ENCODE measurements at regions not wholly inside any gene's neighbourhood (a gene's known extent, or its start where the extent isn't known, plus 50 kb on each side); places are given as distances from the start of the nearest gene placed in this dataset.
A peak's percentile ranks its signal among the peaks of the same experiment; 100 is the strongest.

- H3K27ac ChIP-seq (ENCODE audit: low read length): no peak overlapping the region
- H3K4me1 ChIP-seq (ENCODE audit: control insufficient read depth, insufficient read depth, low read length): no peaks in the 10 kb centered on the region
- intact Hi-C loops (cut with micrococcal nuclease): no loop called here
- no peaks in the 10 kb centered on the region for H3K36me3 Mint-ChIP-seq
- WGBS (ENCODE audit: insufficient coverage): 87% methylated on average over 4 of the region's 5 CpGs
- no peak overlapping the region for H3K4me3 Mint-ChIP-seq
- no peaks in the 10 kb centered on the region for H3K27me3 ChIP-seq (ENCODE audit: control insufficient read depth, insufficient read depth, low read length)
- TF ChIP-seq, protein P1, sequence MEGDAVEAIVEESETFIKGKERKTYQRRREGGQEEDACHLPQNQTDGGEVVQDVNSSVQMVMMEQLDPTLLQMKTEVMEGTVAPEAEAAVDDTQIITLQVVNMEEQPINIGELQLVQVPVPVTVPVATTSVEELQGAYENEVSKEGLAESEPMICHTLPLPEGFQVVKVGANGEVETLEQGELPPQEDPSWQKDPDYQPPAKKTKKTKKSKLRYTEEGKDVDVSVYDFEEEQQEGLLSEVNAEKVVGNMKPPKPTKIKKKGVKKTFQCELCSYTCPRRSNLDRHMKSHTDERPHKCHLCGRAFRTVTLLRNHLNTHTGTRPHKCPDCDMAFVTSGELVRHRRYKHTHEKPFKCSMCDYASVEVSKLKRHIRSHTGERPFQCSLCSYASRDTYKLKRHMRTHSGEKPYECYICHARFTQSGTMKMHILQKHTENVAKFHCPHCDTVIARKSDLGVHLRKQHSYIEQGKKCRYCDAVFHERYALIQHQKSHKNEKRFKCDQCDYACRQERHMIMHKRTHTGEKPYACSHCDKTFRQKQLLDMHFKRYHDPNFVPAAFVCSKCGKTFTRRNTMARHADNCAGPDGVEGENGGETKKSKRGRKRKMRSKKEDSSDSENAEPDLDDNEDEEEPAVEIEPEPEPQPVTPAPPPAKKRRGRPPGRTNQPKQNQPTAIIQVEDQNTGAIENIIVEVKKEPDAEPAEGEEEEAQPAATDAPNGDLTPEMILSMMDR (IDR thresholded peaks at IDR 0.05): no peak
- DNase-seq (no peak), ATAC-seq (no peak)
- no peak overlapping the region for H3K4me3 ChIP-seq (ENCODE audit: low read length)
- no peaks in the 10 kb centered on the region for H3K4me1 Mint-ChIP-seq
- peaks cover 3 to 6% of the 10 kb centered on the region in 2 donors for H3K27me3 Mint-ChIP-seq (ENCODE audit: low read depth in 2 of 2)
- H3K9me3 Mint-ChIP-seq: no peaks in the 10 kb centered on the region
- H3K36me3 ChIP-seq (ENCODE audit: control insufficient read depth, insufficient read depth, low read length): no peaks in the 10 kb centered on the region
- H3K27ac Mint-ChIP-seq: no peak overlapping the region
- H3K9me3 ChIP-seq (ENCODE audit: control insufficient read depth, insufficient read depth, low read length): no peaks in the 10 kb centered on the region
Measured at GRCh38 chr17:27232328-27232727, 61.6 kb upstream of the WSB1 start.

DNA sequence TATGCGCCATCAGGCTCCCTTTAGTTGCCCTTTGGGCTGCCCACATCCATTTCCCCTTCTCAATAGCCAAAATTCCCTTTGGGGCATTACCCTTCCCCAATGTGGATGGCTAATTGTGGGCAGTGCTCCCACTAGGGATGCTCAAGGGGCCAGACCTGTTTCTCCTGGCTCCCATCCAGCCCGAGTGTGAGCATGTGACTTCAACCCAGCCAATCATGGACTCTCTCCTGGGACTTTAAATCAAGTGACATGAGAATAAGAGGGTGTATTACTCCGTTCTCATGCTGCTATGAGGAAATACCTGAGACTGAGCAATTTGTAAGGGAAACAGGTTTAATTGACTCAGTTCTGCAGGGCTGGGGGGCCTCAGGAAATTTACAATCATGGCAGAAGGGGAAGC is 60.9 kb upstream of the WSB1 start:
- Histone ChIP-seq H3K9me3 (ENCODE audit: control insufficient read depth, insufficient read depth, low read length) (no peaks in the 10 kb centered on the region), H3K36me3 (ENCODE audit: control insufficient read depth, insufficient read depth, low read length) (no peaks in the 10 kb centered on the region), H3K4me1 (ENCODE audit: control insufficient read depth, insufficient read depth, low read length) (no peaks in the 10 kb centered on the region), H3K27ac (ENCODE audit: low read length) (no peak overlapping the region), H3K4me3 (ENCODE audit: low read length) (no peak overlapping the region), H3K27me3 (ENCODE audit: control insufficient read depth, insufficient read depth, low read length) (no peaks in the 10 kb centered on the region)
- Mint-ChIP-seq H3K36me3 (no peaks in the 10 kb centered on the region), H3K4me3 (no peak overlapping the region), H3K9me3 (no peaks in the 10 kb centered on the region), H3K4me1 (no peaks in the 10 kb centered on the region), H3K27ac (peak overlapping the region in 1 of 2 donors; percentile 59), H3K27me3 (ENCODE audit: low read depth in 2 of 2) (peaks cover 0 to 3% of the 10 kb centered on the region in 2 donors)
- DNase-seq (no peak), ATAC-seq (no peak)
- WGBS (ENCODE audit: insufficient coverage): 91% methylated on average over 3 of the region's 3 CpGs
- intact Hi-C loops (cut with micrococcal nuclease): no loop called here
- TF ChIP-seq, protein P1 (IDR thresholded peaks at IDR 0.05): no peak

DNA sequence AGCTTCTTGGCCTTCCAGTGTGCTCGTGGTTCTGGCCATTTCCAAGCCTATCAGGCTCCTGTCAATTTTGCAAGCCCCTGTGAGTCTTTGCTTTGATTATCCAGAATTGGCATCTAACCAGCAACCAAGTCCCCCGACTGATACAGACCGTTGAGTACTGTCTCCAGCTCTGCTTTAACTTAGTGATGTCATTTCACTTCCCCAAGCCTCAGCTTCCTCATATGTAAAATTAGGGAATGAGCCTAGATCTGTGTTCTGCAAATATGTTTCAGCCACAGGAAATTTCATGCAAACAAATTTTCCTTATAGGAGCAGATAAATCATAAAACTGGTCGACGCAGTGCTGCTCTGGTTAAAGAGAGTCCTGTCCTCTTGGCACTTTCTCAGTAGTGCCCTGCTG is 60.1 kb upstream of the WSB1 start:
- Mint-ChIP-seq H3K4me1 (no peaks in the 10 kb centered on the region), H3K27ac (no peak overlapping the region), H3K36me3 (no peaks in the 10 kb centered on the region), H3K4me3 (no peak overlapping the region), H3K9me3 (no peaks in the 10 kb centered on the region), H3K27me3 (ENCODE audit: low read depth in 2 of 2) (peaks cover 0 to 3% of the 10 kb centered on the region in 2 donors)
- intact Hi-C loops (cut with micrococcal nuclease): no loop called here
- TF ChIP-seq, protein P1 (IDR thresholded peaks at IDR 0.05): no peak
- Histone ChIP-seq H3K9me3 (ENCODE audit: control insufficient read depth, insufficient read depth, low read length) (no peaks in the 10 kb centered on the region), H3K27me3 (ENCODE audit: control insufficient read depth, insufficient read depth, low read length) (no peaks in the 10 kb centered on the region), H3K27ac (ENCODE audit: low read length) (no peak overlapping the region), H3K36me3 (ENCODE audit: control insufficient read depth, insufficient read depth, low read length) (no peaks in the 10 kb centered on the region), H3K4me1 (ENCODE audit: control insufficient read depth, insufficient read depth, low read length) (no peaks in the 10 kb centered on the region), H3K4me3 (ENCODE audit: low read length) (no peak overlapping the region)
- ATAC-seq (no peak), DNase-seq (no peak)
- 73% methylated on average over 3 of the region's 5 CpGs for WGBS (ENCODE audit: insufficient coverage)

DNA sequence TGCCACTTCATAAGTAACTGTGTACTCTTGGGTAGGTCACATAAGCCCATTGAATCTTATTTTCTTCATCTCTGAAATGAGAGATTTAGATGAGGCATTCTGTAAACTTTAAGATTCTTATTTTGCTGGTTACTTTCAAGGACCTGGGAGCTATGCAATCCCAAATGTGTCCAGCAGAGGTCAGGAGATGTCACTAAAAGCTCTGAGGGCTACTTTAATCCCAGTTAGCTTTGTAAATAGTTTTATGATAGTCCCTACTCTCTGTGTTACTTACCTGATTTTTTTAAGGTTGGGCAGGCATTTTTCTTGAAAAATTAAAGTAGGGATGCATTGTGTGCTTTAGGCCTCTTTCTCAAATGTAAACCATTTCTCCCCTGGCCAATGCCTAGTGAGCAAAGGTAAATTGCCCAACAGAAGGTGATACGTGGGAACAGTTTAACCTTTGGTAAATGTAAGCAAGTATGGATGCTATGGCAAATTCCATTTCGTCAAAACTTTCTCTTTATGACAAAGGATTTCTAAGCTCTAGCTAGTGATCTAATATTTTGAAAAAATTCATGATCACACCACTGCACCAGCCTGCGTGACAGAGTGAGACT is 57.1 kb upstream of the WSB1 start:
- Histone ChIP-seq H3K27ac (ENCODE audit: low read length) (no peak overlapping the region), H3K9me3 (ENCODE audit: control insufficient read depth, insufficient read depth, low read length) (no peaks in the 10 kb centered on the region), H3K36me3 (ENCODE audit: control insufficient read depth, insufficient read depth, low read length) (no peaks in the 10 kb centered on the region), H3K4me3 (ENCODE audit: low read length) (no peak overlapping the region), H3K4me1 (ENCODE audit: control insufficient read depth, insufficient read depth, low read length) (peaks cover 16% of the 10 kb centered on the region), H3K27me3 (ENCODE audit: control insufficient read depth, insufficient read depth, low read length) (no peaks in the 10 kb centered on the region)
- H3K4me1 Mint-ChIP-seq: no peaks in the 10 kb centered on the region
- 67% methylated on average over 3 of the region's 3 CpGs for WGBS (ENCODE audit: insufficient coverage)
- peaks cover 0 to 6% of the 10 kb centered on the region in 2 donors for H3K27me3 Mint-ChIP-seq (ENCODE audit: low read depth in 2 of 2)
- peak; percentile 72 to 87 for DNase-seq
- H3K27ac Mint-ChIP-seq: no peak overlapping the region
- ATAC-seq: peak; percentile 90 to 99 (median 91)
- TF ChIP-seq, protein P1 (IDR thresholded peaks at IDR 0.05): peak; percentile 91
- H3K4me3 Mint-ChIP-seq: no peak overlapping the region
- intact Hi-C loops (cut with micrococcal nuclease): loop anchor here (1.0 to 2.0 kb wide), 5 partner anchors 95 to 414 kb away; no protein-coding TSS in a partner anchor
- H3K9me3 Mint-ChIP-seq: no peaks in the 10 kb centered on the region
- H3K36me3 Mint-ChIP-seq: no peaks in the 10 kb centered on the region
